H7 (cell line): ENCODE measurements at regions not wholly inside any gene's neighbourhood (a gene's known extent, or its start where the extent isn't known, plus 50 kb on each side); places are given as distances from the start of the nearest gene placed in this dataset.

Experiments
- DNase-seq: peaks from one replicate; pipeline ENCODE4 v3.0.0; 2012
- H3K27me3 ChIP-seq: 2 replicates; pipeline ENCODE4 v1.6.0; 2011; ENCODE audit warnings: mild to moderate bottlenecking, low read length; ENCODE audit not compliant: control insufficient read depth, insufficient read depth
- H3K36me3 ChIP-seq: replicated peaks from 2 replicates; pipeline ENCODE4 v1.5.1; 2011; ENCODE audit warnings: low read length; ENCODE audit not compliant: control insufficient read depth, insufficient read depth
- H3K4me3 ChIP-seq: 2 replicates; pipeline ENCODE4 v1.5.1; 2011; ENCODE audit warnings: low read depth, mild to moderate bottlenecking, control low read depth, low read length, moderate library complexity; ENCODE audit not compliant: insufficient read depth

- Histone ChIP-seq H3K27me3 (no peaks in the 10 kb centered on the region), H3K4me3 (no peak overlapping the region), H3K36me3 (no peaks in the 10 kb centered on the region)
- DNase-seq = no peak
Measured at GRCh38 chr16:5722116-5722619, 624.6 kb upstream of the EEF2KMT start.

GRCh38 chr16:5715155-5715554, 617.6 kb upstream of the EEF2KMT start:
- no peaks in the 10 kb centered on the region for H3K27me3 ChIP-seq
- DNase-seq = no peak
- H3K36me3 ChIP-seq = no peaks in the 10 kb centered on the region
- no peak overlapping the region for H3K4me3 ChIP-seq

GRCh38 chr16:5709889-5710288, 612.3 kb upstream of the EEF2KMT start:
- no peaks in the 10 kb centered on the region for H3K36me3 ChIP-seq
- no peak overlapping the region for H3K4me3 ChIP-seq
- H3K27me3 ChIP-seq = no peaks in the 10 kb centered on the region
- DNase-seq = peak; percentile 35

- Histone ChIP-seq H3K4me3 (no peak overlapping the region), H3K36me3 (no peaks in the 10 kb centered on the region), H3K27me3 (no peaks in the 10 kb centered on the region)
- no peak for DNase-seq
Measured at GRCh38 chr16:5706211-5706610, 608.6 kb upstream of the EEF2KMT start.

- no peaks in the 10 kb centered on the region for H3K27me3 ChIP-seq
- no peaks in the 10 kb centered on the region for H3K36me3 ChIP-seq
- no peak overlapping the region for H3K4me3 ChIP-seq
- no peak for DNase-seq
Measured at GRCh38 chr16:5704271-5704670, 606.7 kb upstream of the EEF2KMT start.

GRCh38 chr16:5693426-5693825, 595.8 kb upstream of the EEF2KMT start:
- no peak for DNase-seq
- no peak overlapping the region for H3K4me3 ChIP-seq
- no peaks in the 10 kb centered on the region for H3K27me3 ChIP-seq
- no peaks in the 10 kb centered on the region for H3K36me3 ChIP-seq

- no peaks in the 10 kb centered on the region for H3K27me3 ChIP-seq
- no peak for DNase-seq
- no peak overlapping the region for H3K4me3 ChIP-seq
- no peaks in the 10 kb centered on the region for H3K36me3 ChIP-seq
Measured at GRCh38 chr16:5681966-5682365, 584.4 kb upstream of the EEF2KMT start.

GRCh38 chr16:5678371-5678770, 580.8 kb upstream of the EEF2KMT start:
- Histone ChIP-seq H3K27me3 (no peaks in the 10 kb centered on the region), H3K36me3 (no peaks in the 10 kb centered on the region), H3K4me3 (no peak overlapping the region)
- peak; percentile 48 for DNase-seq

GRCh38 chr16:5671421-5671820, 573.8 kb upstream of the EEF2KMT start:
- Histone ChIP-seq H3K4me3 (no peak overlapping the region), H3K36me3 (no peaks in the 10 kb centered on the region), H3K27me3 (no peaks in the 10 kb centered on the region)
- no peak for DNase-seq

GRCh38 chr16:5670198-5670597, 572.6 kb upstream of the EEF2KMT start:
- no peaks in the 10 kb centered on the region for H3K27me3 ChIP-seq
- no peaks in the 10 kb centered on the region for H3K36me3 ChIP-seq
- DNase-seq = no peak
- H3K4me3 ChIP-seq = no peak overlapping the region

- H3K27me3 ChIP-seq = no peaks in the 10 kb centered on the region
- no peak for DNase-seq
- no peaks in the 10 kb centered on the region for H3K36me3 ChIP-seq
- no peak overlapping the region for H3K4me3 ChIP-seq
Measured at GRCh38 chr16:5668553-5668952, 571.0 kb upstream of the EEF2KMT start.

GRCh38 chr16:5665834-5666233, 568.2 kb upstream of the EEF2KMT start:
- Histone ChIP-seq H3K4me3 (no peak overlapping the region), H3K27me3 (no peaks in the 10 kb centered on the region), H3K36me3 (no peaks in the 10 kb centered on the region)
- DNase-seq = no peak

- Histone ChIP-seq H3K4me3 (no peak overlapping the region), H3K36me3 (no peaks in the 10 kb centered on the region), H3K27me3 (no peaks in the 10 kb centered on the region)
- DNase-seq = no peak
Measured at GRCh38 chr16:5653789-5654188, 556.2 kb upstream of the EEF2KMT start.

GRCh38 chr16:5653041-5653440, 555.4 kb upstream of the EEF2KMT start:
- H3K4me3 ChIP-seq = no peak overlapping the region
- no peak for DNase-seq

GRCh38 chr16:5649762-5650743, 552.5 kb upstream of the EEF2KMT start:
- Histone ChIP-seq H3K27me3 (no peaks in the 10 kb centered on the region), H3K36me3 (no peaks in the 10 kb centered on the region), H3K4me3 (no peak overlapping the region)
- peak; percentile 41 for DNase-seq

More at GRCh38 chr16:5653041-5653440, 555.4 kb upstream of the EEF2KMT start:
- Histone ChIP-seq H3K27me3 (no peaks in the 10 kb centered on the region), H3K36me3 (no peaks in the 10 kb centered on the region)
